Type B pancreatic cell (in vitro differentiated cells): ENCODE measurements at regions not wholly inside any gene's neighbourhood (a gene's known extent, or its start where the extent isn't known, plus 50 kb on each side); places are given as distances from the start of the nearest gene placed in this dataset.

Experiments used
- DNase-seq: peaks from one replicate; pipeline ENCODE4 v3.0.0; 2021; ENCODE audit warnings: mixed read lengths; ENCODE audit not compliant: unreplicated experiment; ENCODE audit errors: extremely low spot score
- H3K27ac Mint-ChIP-seq: 2 replicates; pipeline ENCODE4 v1.8.0; 2021; ENCODE audit warnings: mild to moderate bottlenecking, mixed read lengths
- H3K27me3 Mint-ChIP-seq: 2 replicates; pipeline ENCODE4 v1.8.0; 2021; ENCODE audit warnings: mixed read lengths
- H3K36me3 Mint-ChIP-seq: 2 replicates; pipeline ENCODE4 v1.8.0; 2021; ENCODE audit warnings: mixed read lengths
- H3K4me1 Mint-ChIP-seq: one replicate; pipeline ENCODE4 v1.8.0; 2021; ENCODE audit warnings: mixed read lengths; ENCODE audit not compliant: unreplicated experiment
- H3K4me3 Mint-ChIP-seq: 2 replicates; pipeline ENCODE4 v1.8.0; 2021; ENCODE audit warnings: mild to moderate bottlenecking, mixed read lengths
- H3K9me3 Mint-ChIP-seq: 2 replicates; pipeline ENCODE4 v1.8.0; 2021; ENCODE audit warnings: mixed read lengths
- TF ChIP-seq, protein P1 (sequence below): fragments of 200-600 bp; sonication (generic); conservative IDR thresholded peaks from 2 replicates; pipeline ENCODE4 v1.5.0; 2021; ENCODE audit warnings: antibody characterized with exemption, mild to moderate bottlenecking

DNA sequence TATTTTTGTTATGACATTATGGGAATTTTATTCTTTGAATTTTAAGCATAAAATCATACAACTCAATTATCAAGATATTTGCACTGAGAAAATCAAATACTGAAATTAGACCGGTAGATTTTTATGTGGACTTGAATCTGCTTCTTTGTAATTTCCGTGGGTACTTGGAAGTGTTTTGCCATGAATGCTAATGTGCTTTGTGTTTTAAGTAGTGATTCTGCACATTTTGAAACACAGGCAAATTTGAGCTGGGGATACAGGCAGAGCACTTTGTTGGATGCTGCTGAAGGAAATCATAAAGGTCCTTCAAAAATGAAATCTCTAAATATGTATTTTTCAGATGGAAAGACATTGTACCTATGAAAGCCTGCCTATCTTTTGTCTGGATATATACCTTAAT lies 446.3 kb upstream of the POU3F3 start:
- TF ChIP-seq, protein P1, sequence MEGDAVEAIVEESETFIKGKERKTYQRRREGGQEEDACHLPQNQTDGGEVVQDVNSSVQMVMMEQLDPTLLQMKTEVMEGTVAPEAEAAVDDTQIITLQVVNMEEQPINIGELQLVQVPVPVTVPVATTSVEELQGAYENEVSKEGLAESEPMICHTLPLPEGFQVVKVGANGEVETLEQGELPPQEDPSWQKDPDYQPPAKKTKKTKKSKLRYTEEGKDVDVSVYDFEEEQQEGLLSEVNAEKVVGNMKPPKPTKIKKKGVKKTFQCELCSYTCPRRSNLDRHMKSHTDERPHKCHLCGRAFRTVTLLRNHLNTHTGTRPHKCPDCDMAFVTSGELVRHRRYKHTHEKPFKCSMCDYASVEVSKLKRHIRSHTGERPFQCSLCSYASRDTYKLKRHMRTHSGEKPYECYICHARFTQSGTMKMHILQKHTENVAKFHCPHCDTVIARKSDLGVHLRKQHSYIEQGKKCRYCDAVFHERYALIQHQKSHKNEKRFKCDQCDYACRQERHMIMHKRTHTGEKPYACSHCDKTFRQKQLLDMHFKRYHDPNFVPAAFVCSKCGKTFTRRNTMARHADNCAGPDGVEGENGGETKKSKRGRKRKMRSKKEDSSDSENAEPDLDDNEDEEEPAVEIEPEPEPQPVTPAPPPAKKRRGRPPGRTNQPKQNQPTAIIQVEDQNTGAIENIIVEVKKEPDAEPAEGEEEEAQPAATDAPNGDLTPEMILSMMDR, result no peak
- DNase-seq, result no peak
- Mint-ChIP-seq H3K4me1 (peaks cover 10% of the 10 kb centered on the region), H3K4me3 (no peak overlapping the region), H3K36me3 (no peaks in the 10 kb centered on the region), H3K27ac (no peak overlapping the region), H3K27me3 (peaks cover 44% of the 10 kb centered on the region), H3K9me3 (no peaks in the 10 kb centered on the region)

DNA sequence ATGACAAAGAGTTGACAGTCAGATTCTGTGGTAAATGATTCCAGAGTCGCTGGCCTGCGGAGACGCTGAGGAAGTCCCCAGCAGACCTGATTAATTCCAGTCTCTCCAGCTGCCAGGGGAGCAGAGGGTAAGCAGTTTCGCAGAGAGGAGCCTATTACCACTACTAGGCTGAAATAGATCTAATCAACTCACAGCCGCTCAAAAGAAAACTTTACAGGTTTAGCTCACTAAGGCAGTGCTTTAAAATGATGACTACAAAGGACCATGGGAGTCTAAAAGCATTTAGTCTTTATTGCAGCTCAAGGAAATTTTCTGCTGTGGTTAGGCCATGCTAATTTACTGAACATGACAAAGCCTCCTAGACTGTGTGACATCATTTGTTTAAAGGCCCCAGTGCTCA lies 445.6 kb upstream of the POU3F3 start:
- TF ChIP-seq, protein P1, result no peak
- Mint-ChIP-seq H3K36me3 (no peaks in the 10 kb centered on the region), H3K27ac (no peak overlapping the region), H3K4me3 (no peak overlapping the region), H3K27me3 (peaks cover 48% of the 10 kb centered on the region), H3K9me3 (no peaks in the 10 kb centered on the region), H3K4me1 (peaks cover 10% of the 10 kb centered on the region)
- DNase-seq, result no peak

- no peak overlapping the region for H3K27ac Mint-ChIP-seq
- no peaks in the 10 kb centered on the region for H3K9me3 Mint-ChIP-seq
- H3K27me3 Mint-ChIP-seq, result peaks cover 58% of the 10 kb centered on the region
- no peak overlapping the region for H3K4me3 Mint-ChIP-seq
- no peaks in the 10 kb centered on the region for H3K36me3 Mint-ChIP-seq
- peaks cover 10% of the 10 kb centered on the region for H3K4me1 Mint-ChIP-seq
- no peak for DNase-seq
- TF ChIP-seq, protein P1, result no peak
These were observed 443.8 kb upstream of the POU3F3 start for GRCh38 chr2:104410136-104410535.

- Mint-ChIP-seq H3K27me3 (peaks cover 65% of the 10 kb centered on the region), H3K4me1 (peaks cover 22% of the 10 kb centered on the region), H3K36me3 (no peaks in the 10 kb centered on the region), H3K9me3 (no peaks in the 10 kb centered on the region), H3K27ac (no peak overlapping the region), H3K4me3 (no peak overlapping the region)
- TF ChIP-seq, protein P1, result peak; percentile 79
- no peak for DNase-seq
These were observed 441.5 kb upstream of the POU3F3 start for GRCh38 chr2:104412384-104412783.

- Mint-ChIP-seq H3K4me1 (peaks cover 22% of the 10 kb centered on the region), H3K27ac (no peak overlapping the region), H3K9me3 (no peaks in the 10 kb centered on the region), H3K27me3 (peaks cover 67% of the 10 kb centered on the region), H3K4me3 (no peak overlapping the region), H3K36me3 (no peaks in the 10 kb centered on the region)
- TF ChIP-seq, protein P1, result no peak
- DNase-seq, result no peak
These were observed 440.0 kb upstream of the POU3F3 start for GRCh38 chr2:104413890-104414289.

DNA sequence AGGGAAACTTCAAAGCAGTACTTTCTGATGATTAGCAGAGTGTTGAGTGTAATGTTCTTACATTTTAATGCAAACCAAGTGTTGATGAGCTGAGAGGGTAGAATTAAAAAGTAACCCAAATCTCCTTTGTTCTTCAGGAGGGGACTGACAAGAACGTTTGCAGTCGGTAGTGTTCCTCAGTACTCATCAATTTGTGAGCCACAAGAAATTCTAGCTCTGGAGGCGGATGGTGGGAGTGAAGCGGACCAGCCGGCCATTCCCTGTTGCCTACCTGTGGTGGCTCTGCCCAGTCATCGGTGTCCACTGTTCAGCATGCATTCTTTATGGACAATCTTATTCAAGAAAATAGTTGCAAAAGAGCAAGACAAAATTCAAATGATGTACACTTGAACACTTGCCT lies 438.6 kb upstream of the POU3F3 start:
- DNase-seq, result no peak
- H3K9me3 Mint-ChIP-seq, result no peaks in the 10 kb centered on the region
- TF ChIP-seq, protein P1, result no peak
- H3K27ac Mint-ChIP-seq, result no peak overlapping the region
- H3K27me3 Mint-ChIP-seq, result peaks cover 67% of the 10 kb centered on the region
- H3K4me1 Mint-ChIP-seq, result peaks cover 22% of the 10 kb centered on the region
- H3K36me3 Mint-ChIP-seq, result no peaks in the 10 kb centered on the region
- no peak overlapping the region for H3K4me3 Mint-ChIP-seq
